ENCODE measurements at regions not wholly inside any gene's neighbourhood (a gene's known extent, or its start where the extent isn't known, plus 50 kb on each side); places are given as distances from the start of the nearest gene placed in this dataset.

DNA sequence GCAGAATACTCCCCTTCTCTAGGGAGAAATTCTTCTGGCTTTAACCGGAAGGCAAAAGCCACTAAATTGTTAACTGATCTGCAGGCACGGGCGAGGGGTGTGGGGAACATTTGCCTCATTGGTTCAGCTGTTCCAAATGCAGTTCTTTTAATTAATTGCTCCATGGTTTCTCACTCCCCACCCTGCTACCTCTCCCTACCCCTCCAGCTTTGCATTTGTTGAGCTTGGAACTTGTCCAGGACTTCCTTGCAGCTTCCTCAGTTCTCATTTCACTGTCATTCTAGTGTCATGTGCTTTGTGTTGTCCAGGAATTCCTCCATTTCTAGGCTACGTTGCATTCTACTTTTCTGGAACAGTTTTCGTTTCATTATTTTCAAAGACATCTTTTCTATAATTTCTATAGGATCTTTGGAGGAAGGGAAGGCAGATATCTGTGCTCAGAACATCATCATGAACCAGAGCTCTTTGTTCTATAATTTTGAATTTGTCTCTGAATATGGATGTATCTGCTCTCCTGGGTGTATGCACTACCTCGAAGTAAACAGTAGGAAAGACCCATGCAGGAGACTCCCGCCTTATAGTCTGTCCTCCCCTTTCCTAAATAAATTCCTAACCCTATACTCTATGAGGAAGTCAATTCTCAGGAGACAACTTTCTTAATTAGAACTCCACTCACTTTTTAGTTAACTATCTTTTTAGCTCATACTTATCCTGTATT, 132.4 kb upstream of the LMO4 start:
- no peak for DNase-seq

DNA sequence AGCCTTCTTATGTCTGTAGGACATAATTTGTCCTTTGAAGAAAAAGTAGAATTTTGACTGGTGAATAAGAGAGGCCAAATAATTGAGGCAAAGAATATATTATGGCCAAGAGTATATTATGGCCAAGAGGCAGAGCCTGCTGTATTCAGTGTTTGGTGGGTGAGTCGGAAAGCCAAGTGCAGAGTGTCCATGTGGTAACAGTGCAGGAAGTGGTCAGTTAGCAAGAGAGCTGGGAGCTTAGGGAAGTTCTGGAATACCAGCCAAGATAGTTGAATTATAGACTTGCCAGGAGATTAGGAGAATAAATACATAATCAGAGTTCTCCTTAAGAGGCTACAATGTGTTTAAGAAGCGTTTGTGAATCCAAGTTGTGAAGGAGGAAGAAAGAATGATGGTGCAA, 131.5 kb upstream of the LMO4 start:
- DNase-seq, result no peak

DNA sequence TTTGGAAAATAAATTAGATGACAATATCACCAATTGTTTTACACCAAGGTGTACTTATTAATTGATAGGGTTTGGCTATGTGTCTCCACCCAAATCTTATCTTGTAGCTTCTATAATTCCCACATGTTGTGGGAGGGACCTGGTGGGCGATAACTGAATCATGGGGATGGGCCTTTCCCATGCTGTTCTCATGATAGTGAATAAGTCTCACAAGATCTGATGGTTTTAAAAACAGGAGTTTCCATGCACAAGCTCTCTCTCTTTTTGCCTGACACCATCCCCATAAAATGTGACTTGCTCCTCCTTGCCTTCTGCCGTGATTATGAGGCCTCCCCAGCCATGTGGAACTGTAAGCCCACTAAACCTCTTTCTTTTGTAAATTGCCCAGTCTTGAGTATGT, 131.0 kb upstream of the LMO4 start:
- DNase-seq, result no peak

DNA sequence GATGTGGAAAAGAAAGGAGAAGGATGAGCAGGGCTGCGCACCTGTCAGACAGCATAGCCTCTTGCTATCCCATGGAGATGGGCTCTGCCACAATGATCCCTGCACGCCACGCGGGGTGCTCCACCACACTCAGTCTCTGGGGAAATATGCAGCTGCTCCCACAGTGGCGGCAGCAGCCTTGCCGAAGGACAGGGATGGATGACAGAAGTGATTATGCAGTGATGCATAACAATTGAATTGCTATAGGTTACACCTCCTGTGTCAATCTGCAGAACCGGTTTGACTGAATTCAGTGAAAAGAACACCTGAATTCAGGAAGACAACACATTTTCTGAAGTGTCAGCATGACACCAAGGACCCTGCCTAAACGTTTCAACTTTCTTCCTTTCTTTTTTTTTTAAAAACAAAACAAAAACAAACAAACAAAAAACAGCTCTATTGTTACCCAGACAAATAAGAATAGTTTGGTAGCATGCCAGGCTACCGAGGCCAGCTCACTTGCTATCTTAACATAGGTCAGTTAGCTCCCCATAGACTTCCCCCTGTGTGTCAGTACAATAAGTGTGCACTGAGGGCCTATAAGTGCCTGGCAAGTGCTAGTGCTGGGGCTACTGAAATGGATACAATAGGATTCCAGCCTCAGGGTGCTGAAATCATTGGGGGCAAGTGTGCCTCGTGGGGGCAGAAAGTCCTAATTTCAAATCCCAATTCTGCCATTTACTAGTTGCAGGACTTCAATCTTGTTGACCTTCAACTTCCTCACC, 127.6 kb upstream of the LMO4 start:
- peak in 1 of 2 experiments; percentile 60 for DNase-seq

DNA sequence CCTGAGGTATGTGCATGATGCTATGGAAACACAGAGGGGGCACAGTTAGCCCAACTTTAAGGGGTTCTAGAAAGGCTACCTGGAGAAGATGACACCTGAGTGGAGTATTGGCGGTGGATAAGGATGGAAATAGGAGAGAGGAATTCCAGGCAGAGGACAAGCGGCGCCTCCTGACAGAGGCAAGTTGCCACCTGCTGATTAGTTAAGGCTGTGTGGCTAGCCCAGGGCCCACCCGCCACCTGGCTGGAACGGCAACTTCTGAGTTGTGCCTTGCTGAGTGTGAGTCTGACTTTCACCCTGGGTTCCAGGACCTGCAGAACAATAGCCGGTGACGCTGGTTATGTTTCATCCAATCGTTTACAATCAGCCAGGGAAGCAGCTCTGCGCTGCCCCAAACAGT, 126.9 kb upstream of the LMO4 start:
- DNase-seq, result no peak

DNA sequence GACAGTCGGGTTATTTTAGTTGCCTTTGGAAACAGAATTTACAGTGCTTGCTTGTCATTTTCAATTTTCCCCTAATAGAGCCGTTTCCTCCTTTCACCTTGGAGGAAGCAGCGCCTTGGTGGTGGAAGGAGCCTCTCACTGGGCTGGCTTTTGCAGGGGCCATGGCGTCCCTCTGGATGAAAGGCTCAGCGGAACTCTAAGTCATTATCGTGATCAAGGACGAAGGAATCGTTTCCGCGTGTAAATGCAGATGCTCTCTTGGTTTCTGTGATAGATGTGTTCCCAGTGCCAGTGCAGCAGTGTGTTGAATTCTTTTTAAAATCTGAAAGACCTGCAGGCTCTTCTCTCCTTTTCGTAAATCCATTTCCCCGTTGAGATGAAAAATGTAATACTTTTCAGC, 126.2 kb upstream of the LMO4 start:
- DNase-seq, result no peak

DNA sequence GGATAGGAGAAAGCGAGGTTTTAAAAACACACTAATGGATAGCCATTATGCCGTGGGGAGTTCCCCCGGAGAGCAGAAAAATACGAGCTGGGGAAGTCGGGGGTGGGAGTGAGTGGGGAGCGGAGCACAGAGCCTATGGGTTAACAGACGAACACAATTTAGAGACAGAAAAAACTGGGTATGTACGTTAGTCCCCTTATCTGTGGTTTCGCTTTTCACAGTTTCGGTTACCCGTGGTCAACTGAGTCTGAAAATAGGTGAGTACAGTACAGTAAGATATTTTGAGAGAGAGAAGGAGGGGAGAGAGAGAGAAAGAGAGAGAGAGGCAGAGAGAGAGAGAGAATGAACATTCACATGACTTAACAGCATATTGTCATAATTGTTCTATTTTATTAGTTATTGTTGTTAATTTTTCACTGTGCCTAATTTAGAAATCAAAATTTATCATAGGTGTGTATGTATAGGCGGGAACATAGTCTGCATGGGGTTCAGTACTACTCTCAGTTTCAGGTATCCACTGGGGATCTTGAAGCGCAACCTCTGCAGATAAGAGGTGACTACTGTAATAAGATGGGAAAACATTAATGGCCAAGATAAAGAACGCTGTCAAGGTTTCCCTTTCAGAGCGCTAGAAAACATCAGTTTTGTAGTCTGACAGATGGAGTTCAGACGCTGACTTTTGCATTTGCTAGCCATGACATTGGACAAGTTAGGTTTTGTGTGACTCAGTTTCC, 125.6 kb upstream of the LMO4 start:
- no peak for DNase-seq

DNA sequence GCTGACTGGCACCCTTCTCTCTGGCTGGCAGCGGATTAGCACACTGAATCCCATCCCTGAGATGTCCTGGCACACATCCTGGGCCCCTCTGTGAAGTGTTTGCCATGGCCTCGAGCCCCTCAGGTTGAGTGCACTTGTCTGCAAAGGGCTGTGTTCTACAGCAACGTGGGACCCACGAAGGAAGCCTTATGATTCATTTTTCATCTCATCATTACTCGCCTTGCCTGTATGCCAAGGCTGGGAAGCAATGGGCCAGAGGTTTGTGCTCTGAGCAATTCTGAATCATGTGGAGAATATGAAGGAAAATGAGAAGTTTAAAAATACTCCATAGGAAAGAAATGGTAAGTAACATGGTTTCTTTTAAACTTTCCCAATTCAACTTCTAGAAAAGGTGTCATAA, 124.8 kb upstream of the LMO4 start:
- no peak for DNase-seq

DNA sequence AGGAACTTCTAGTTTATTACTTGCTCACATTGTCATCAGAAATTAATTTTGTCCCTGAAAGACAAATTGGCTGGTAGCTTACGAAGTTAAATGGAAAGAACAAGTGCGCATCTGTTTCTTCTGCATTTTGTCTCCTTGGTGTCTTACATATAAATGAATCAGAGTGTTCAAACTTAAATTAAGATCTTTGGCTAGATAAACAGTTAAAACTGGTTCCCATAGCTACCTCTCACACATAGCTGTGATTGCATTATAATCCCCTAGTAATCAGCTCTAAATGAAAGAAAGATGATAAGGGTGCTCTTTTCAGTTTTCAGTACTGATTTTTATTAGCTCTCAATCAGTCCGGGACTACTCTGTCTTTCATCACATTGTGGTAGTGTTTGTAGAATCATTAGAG, 124.2 kb upstream of the LMO4 start:
- no peak for DNase-seq

DNA sequence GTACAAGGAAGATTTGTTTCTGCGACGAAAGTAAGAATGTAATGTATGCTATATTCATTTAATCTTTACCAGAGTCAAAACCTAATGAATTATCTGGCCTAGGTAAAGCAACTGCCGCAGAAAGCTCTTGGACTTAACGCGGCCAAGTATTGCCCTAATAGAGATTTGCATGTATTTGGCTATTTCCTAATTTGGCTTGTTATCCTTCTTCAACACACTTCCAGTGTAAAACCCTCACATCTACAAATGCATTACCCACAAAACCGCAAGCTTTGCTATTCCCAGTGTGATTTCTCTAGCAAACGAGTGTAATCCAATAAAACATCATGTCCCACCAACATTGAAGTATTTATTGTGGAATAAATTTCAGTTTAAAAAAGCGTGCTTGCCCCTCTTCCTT, 123.8 kb upstream of the LMO4 start:
- DNase-seq, result no peak

DNA sequence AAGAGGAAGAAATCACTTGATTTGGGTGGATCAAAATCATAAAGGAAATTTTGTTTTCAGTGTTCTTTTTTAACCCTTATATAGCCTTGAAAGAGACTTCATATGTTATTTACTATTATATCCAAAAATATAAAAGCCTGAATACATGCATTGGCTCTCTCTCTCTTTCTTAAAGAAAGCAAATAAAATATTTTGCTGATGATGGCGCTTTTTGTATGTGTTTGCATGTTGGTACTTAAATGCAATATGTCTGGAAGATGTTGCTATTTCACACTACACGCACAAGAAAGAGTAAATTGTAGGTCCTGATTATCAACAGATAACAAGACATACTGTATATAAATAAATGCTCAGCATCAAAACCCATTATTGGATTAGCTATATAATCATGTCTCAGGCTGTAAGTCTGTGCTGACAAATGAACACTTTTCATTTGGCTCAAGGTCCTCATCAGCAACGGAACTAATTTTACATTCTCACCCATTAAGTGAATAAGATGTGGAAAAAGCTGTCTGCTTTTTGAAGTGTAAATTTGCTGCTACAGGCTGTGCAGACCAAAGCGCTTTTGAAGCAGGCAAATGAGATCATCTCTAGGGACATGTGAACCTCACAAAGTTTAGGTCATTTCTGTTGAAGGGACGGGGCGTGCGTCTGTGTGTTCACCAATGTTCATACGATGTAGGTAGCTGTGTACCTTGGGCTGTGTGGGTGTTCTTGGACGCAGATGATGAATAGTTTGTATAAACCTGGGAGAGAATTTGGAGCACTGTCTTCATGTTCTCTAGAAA, 122.4 kb upstream of the LMO4 start:
- no peak for DNase-seq

DNA sequence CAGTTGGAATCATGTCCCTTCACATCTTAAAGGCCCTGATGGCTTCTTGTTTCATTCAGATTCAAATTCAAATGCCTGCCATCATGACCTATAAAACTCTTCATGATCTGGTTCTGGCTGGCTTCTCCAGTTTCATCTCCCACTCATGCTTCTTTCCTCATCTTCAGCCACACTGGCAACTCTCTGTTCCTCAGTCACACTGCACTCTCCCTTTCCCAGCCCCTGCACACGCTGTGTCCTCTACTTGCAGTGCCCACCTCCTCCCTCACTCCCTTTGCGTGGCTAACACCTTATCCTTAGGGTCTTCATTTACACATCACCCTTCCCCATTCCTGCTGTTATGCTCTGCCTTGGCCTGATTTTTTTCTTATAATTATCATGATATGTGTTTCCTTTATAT, 120.6 kb upstream of the LMO4 start:
- DNase-seq, result no peak

DNA sequence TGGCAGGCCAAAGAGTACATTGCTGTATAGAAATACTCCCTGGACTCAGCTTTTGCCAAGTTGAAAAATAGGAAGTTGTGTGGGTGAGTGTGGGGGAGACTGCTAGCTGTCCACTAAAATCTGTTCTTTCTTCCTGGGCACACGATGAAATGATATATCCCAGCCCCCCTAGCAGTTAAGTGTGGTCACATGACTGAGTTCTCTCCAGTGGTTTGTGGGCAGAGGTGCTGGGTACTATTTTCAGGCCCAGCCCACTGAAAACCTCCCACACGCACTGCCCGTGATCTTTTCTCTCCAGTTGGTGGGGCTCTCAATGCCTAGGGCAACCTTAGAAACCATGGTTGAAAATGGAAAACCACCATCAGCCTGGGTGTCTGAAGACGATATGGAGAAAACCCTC, 119.7 kb upstream of the LMO4 start:
- no peak for DNase-seq

DNA sequence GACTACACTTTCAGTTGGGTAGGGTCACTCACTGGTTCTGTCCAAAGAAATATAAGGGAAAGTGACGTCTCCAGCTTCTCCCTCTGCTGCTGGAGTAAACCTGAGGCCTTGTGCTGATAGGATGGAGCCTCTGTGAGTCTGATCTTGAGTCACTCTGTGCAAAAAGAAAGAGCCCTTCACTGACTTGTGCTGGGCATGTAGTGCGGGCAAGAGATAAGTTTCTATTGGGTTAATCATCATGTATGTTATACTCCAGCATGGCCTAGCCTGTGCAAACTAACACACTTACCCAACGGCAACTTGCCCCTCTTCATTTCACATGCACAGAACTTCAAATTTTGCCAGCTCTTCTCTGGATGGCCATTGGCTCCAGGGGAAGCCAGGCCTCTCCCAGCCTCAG, 118.5 kb upstream of the LMO4 start:
- no peak for DNase-seq

DNA sequence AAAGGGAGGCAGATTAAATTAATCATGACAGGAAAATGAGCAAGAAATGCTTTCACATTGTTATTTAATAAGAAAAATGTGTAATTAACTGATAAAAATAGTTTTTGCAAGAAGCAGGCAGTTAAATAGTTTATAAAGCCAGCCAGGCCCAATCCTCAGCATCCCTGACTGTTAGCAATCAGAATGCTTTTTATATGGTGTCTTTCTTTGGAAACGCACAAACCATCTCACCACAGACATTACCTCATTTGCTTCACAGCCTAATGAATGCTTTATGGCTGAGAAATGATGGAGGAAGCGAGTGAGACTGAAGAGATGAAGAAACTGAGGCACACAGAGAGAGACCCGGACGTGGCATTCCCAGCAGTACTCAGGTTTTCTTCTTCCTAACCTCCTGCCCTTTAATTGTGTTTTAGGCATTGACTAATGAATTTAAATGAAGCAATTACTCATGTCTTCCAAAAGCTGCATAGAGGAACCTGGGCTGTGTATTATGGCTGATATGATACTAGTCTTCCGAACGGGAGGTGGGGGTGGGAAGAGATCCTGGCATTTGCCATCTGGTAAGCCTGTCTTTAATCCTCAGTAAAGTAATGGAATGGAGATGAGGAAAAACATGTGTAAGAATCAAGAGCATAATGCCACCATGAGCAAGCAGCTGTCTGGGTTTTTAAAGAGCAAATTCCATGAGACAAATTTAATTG, 116.1 kb upstream of the LMO4 start:
- no peak for DNase-seq

DNA sequence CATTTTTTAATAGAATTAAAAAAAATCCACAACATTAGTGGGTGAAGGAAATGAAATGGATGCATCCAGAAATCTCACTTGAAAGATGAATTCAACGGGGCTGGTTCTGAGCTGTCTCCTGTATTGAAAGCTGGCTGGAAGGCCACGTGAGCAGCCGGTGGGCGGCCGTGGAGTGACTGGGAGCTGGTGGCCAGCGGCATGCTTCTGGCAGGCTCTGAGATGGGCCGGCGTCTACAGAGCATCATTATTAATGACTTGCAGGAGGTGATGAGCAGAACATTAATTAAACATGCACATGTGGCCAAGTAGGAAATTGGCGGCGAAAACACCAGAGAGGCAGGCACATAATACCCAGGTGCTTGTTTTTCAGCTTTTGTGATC, 115.6 kb upstream of the LMO4 start:
- DNase-seq, result no peak

DNA sequence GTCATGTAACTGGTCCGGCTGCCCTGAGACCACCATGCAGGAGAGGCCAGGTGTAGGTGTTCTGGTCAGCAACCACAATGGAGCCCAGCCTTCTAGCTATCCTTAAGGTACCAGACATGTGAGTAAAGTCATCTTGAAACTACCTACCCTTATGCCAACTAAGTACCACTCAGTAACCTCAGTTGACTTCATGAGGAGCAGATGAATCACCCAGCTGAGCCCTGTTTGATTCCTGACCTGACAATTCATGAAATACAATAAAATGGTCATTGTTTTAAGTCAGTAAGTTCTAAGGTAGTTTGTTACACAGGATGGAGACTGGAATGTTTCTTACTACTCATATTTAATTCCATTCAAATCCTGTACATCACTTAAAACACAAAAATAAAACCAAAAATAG, 113.1 kb upstream of the LMO4 start:
- no peak for DNase-seq

DNA sequence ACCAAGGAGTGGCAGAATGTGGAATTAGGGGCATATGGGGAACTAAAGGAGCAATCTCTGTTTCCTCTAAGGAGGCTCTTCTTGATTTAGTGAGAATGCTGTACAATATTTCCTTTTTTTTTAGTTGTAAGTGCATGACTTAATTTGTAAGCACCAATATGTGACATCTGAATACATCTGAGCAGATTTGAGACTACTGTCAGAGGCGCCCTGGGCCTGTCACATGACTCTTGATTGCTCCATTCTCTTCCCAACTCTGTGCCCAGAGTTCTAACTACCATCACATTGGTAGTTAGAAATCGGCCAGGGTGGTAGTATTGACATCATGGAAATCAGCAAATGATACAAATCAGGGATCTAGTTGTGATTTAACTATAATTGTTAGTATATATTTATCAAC, 110.1 kb upstream of the LMO4 start:
- DNase-seq, result no peak

DNA sequence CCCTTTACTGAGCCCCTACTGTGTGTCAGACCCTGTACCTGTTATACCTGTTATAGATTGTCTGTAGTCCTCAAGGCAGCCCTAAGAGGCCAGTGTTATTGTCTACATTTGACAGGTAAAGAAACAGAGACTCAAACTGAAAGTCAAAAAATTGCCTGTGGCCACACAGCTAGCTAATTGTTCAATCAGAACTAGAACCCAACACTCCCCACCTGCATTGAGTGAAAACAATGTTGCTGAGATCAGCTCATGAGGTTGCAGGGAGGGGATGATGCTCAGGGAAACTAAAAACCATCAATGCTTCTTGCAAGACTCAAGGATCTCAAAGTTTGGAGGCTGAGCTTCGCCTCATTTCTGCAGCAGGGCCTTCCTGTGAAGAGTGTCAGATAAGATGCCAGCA, 109.5 kb upstream of the LMO4 start:
- DNase-seq, result no peak

DNA sequence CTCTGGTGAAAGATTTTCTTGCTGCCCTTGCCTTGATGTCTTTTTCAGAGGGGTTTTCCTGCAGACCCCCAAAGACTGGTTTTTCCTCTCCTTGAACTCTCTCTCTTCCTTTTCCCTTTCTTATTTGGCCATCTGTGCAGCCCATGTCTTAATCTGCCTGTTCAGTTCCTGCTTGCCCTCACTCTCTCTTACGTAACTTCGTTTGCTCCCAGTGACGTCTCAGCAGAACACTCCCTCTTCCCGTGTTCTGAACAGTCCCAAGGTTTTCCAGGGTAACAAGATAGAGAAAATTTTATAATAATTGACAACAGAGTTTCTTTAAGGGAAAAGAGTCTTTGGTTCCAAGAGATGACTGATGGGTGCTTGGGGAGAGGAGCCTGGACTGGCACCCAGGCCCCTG, 109.1 kb upstream of the LMO4 start:
- no peak for DNase-seq

DNA sequence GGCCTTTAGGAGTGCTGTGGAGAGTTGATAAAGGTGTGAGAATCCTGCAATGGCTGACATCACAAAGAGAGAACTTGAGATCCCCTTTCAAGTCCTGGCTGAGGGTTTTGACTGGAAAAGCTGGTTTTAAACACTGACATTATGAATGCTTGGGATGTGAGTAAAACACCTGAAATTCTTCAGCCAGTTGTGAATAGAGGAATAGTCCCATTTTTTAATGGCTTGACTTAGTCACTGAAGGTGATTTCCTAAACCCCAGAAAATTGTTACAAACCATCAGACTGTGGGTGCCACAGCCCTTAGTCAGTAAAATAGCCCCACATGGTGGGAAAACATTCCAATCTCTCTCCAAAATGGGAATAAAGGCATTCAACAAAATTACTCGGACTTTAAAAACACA, 107.7 kb upstream of the LMO4 start:
- DNase-seq, result no peak

DNA sequence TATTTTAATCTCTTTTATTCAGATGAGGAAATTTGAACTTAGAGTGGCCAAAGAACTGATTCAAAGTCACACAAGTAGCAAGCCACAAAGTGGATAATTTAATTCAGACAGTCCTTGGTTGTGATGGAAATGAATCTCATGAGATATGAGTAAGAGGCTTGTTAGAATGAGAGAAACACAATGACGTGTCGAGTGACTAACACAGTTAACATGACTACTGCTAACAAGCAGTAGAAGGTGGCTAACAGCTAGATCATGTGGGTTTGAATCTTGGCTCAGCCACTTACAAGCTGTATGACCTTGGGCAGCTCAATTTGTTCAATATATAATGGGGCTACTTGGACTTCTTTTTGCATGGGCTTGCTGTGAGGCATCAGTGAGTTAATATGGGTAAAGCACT, 104.5 kb upstream of the LMO4 start:
- DNase-seq, result no peak

DNA sequence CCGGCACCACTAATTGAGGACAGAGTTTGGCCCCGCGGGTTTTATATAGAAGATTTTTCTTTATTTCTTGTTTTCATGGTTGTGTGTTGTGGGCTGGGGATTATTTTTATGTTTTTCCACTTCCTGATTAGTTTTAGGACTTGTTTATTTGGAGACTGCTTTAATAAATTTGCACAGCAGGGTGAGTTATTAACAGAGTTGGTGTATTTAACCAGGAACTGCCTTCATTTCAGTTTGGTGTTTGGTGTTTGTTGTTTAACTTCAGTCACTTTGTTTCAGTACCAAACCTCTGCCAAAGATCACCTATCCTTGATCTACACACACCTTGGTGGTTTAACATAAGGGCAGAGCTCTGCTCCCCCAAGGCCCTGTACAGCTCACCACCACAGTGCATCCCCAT, 103.5 kb upstream of the LMO4 start:
- no peak for DNase-seq
